ENCODE measurements at regions not wholly inside any gene's neighbourhood (a gene's known extent, or its start where the extent isn't known, plus 50 kb on each side); places are given as distances from the start of the nearest gene placed in this dataset.

DNA sequence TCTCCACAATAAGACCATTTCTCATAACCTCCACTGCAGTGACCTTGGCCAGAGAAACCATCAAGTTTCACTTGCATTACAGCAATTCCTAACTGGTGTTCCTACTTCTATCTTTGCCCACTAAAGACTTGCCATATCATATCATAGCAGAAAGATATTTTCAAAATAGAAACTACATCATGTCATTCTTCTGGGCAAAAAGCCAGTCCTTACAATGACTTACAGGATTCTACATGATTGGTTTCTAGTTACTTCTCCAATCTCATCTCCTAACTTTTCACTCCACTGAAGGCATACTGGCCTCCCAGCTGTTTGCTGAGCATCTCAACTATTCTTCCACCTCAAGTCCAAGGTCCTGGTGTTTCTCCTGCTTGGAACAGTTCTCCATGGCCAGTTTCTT, 151.4 kb downstream of the HNMT start:
- BruUV-seq (replicated peaks), result no TSS peak
- intact Hi-C loops (cut with micrococcal nuclease; ENCODE audit: unreplicated experiment), result no loop called here
- POLR2A ChIA-PET (ENCODE audit: low non-redundant PET), result no interaction called here

DNA sequence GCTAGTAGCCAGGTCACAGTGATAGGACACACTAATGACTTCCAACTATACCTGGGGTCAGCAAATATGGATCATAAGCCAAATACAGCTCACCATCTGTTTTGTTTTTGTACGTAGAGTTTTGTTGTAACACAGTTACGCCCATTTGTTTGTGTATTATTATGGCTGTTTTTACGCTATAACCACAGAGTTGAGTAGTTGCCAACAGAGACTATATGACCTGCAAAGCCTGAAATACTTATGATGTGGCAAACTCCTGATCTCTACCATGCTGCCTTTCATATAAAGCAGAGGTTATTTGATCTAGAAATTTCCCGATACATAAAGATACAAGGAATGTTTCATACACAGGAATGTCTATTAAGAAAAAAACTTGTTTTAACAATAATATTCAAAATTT, 152.2 kb downstream of the HNMT start:
- no peaks in the 10 kb centered on the region for H3K36me3 ChIP-seq (ENCODE audit: insufficient read depth, low read length, poor library complexity, severe bottlenecking)
- no peak overlapping the region for H3K27ac ChIP-seq (ENCODE audit: low read depth, low read length, poor library complexity, severe bottlenecking)
- H3K4me3 ChIP-seq (ENCODE audit: low read depth, low read length, poor library complexity, severe bottlenecking), result no peak overlapping the region
- ChIA-PET CTCF (no interaction called here), POLR2A (ENCODE audit: low non-redundant PET) (no interaction called here)
- no peaks in the 10 kb centered on the region for H3K4me1 ChIP-seq (ENCODE audit: insufficient read depth, low read length, poor library complexity, severe bottlenecking)
- no peak for TF ChIP-seq EZH2 (IDR thresholded peaks at IDR 0.05; ENCODE audit: borderline replicate concordance, low read depth, low read length, poor library complexity, severe bottlenecking)
- TF ChIP-seq, protein P1, sequence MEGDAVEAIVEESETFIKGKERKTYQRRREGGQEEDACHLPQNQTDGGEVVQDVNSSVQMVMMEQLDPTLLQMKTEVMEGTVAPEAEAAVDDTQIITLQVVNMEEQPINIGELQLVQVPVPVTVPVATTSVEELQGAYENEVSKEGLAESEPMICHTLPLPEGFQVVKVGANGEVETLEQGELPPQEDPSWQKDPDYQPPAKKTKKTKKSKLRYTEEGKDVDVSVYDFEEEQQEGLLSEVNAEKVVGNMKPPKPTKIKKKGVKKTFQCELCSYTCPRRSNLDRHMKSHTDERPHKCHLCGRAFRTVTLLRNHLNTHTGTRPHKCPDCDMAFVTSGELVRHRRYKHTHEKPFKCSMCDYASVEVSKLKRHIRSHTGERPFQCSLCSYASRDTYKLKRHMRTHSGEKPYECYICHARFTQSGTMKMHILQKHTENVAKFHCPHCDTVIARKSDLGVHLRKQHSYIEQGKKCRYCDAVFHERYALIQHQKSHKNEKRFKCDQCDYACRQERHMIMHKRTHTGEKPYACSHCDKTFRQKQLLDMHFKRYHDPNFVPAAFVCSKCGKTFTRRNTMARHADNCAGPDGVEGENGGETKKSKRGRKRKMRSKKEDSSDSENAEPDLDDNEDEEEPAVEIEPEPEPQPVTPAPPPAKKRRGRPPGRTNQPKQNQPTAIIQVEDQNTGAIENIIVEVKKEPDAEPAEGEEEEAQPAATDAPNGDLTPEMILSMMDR (conservative IDR thresholded peaks at IDR 0.05; ENCODE audit: low read depth, low read length), result no peak
- DNase-seq (ENCODE audit: low spot score), result no peak
- intact Hi-C loops (cut with micrococcal nuclease; ENCODE audit: unreplicated experiment), result no loop called here
- H3K9me3 ChIP-seq (ENCODE audit: low read depth, low read length, poor library complexity, severe bottlenecking), result no peaks in the 10 kb centered on the region
- BruUV-seq (replicated peaks), result no TSS peak
- H3K27me3 ChIP-seq (replicated peaks; ENCODE audit: insufficient read depth, low read depth, low read length, poor library complexity), result no peaks in the 10 kb centered on the region

More for the DNA sequence above, 151.4 kb downstream of the HNMT start:
- H3K4me1 ChIP-seq (ENCODE audit: insufficient read depth, low read length, poor library complexity, severe bottlenecking), result no peaks in the 10 kb centered on the region
- no peaks in the 10 kb centered on the region for H3K27me3 ChIP-seq (replicated peaks; ENCODE audit: insufficient read depth, low read depth, low read length, poor library complexity)
- DNase-seq (ENCODE audit: low spot score), result peak; percentile 1
- TF ChIP-seq EZH2 (IDR thresholded peaks at IDR 0.05; ENCODE audit: borderline replicate concordance, low read depth, low read length, poor library complexity, severe bottlenecking), result no peak
- TF ChIP-seq, protein P1 (conservative IDR thresholded peaks at IDR 0.05; ENCODE audit: low read depth, low read length), result no peak
- no peaks in the 10 kb centered on the region for H3K9me3 ChIP-seq (ENCODE audit: low read depth, low read length, poor library complexity, severe bottlenecking)
- H3K4me3 ChIP-seq (ENCODE audit: low read depth, low read length, poor library complexity, severe bottlenecking), result no peak overlapping the region
- no peaks in the 10 kb centered on the region for H3K36me3 ChIP-seq (ENCODE audit: insufficient read depth, low read length, poor library complexity, severe bottlenecking)
- H3K27ac ChIP-seq (ENCODE audit: low read depth, low read length, poor library complexity, severe bottlenecking), result no peak overlapping the region
- CTCF ChIA-PET, result no interaction called here

DNA sequence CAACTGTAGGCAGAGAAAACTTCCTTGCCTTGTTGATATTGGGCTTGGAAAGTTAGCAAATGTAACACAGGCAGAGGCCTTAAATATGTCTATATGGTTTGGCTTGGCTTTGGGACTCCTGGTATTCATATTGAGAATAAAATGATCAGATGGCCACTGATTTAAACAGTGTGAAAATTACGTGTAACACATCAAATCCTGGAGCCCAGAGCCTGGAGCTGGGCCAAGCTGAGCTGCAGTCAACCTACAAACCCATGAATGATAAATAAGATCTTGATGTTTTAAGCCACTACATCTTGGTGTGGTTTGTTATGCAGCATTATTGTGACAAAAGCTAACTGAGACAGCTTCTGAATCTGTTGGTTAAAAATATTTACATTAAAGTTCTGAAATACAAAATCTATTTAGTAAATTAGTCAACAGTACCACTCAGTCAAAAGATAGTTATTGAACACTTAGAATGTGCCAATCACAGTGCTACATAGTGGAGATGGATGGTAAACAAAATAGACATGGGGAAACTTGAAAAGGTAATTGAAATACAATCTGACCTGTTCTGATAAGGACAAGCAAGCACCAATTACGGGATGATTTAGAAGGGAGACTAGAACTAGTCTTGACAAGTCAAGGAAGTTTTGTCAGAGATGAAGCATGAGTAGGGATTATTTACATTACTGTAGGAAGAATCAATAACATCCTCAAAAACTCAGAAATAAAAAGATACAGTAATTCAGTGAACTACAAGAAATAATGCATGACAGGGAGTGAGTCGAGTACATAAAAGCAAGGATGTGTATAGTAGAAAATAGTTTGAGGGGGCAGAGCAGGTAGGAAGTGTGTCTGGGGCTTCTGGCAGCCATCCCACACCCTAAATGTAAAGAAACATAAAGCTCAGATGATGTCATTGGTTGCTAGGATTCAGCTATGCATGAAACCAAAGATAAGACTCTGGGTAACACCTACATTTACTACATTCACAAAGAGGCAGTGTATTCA, 157.7 kb downstream of the HNMT start:
- TF ChIP-seq EZH2 (IDR thresholded peaks at IDR 0.05; ENCODE audit: borderline replicate concordance, low read depth, low read length, poor library complexity, severe bottlenecking), result no peak
- TF ChIP-seq, protein P1 (conservative IDR thresholded peaks at IDR 0.05; ENCODE audit: low read depth, low read length), result no peak
- POLR2A ChIA-PET (ENCODE audit: low non-redundant PET), result no interaction called here
- Histone ChIP-seq H3K36me3 (ENCODE audit: insufficient read depth, low read length, poor library complexity, severe bottlenecking) (no peaks in the 10 kb centered on the region), H3K4me1 (ENCODE audit: insufficient read depth, low read length, poor library complexity, severe bottlenecking) (no peaks in the 10 kb centered on the region), H3K27ac (ENCODE audit: low read depth, low read length, poor library complexity, severe bottlenecking) (no peak overlapping the region), H3K4me3 (ENCODE audit: low read depth, low read length, poor library complexity, severe bottlenecking) (no peak overlapping the region), H3K27me3 (replicated peaks; ENCODE audit: insufficient read depth, low read depth, low read length, poor library complexity) (no peaks in the 10 kb centered on the region), H3K9me3 (ENCODE audit: low read depth, low read length, poor library complexity, severe bottlenecking) (no peaks in the 10 kb centered on the region)
- no TSS peak for BruUV-seq (replicated peaks)
- CTCF ChIA-PET, result no interaction called here
- DNase-seq (ENCODE audit: low spot score), result no peak
- intact Hi-C loops (cut with micrococcal nuclease; ENCODE audit: unreplicated experiment), result no loop called here
